AG04450 (cell line): ENCODE measurements at regions not wholly inside any gene's neighbourhood (a gene's known extent, or its start where the extent isn't known, plus 50 kb on each side); places are given as distances from the start of the nearest gene placed in this dataset.

ENCODE experiments used
- CTCF ChIA-PET: fragments of 300-600, 350-600 bp; formaldehyde crosslinking; extraction: SDS; loops from one replicate; lab custom pipeline; 2022; ENCODE audit warnings: antibody characterized with exemption, inconsistent platforms; lab: Charles Lee
- POLR2A ChIA-PET: fragments of 350-600 bp; formaldehyde crosslinking; extraction: SDS; loops from one replicate; lab custom pipeline; 2021; ENCODE audit warnings: antibody characterized with exemption, inconsistent platforms; lab: Yijun Ruan, JAX
- DNase-seq: peaks from one replicate; pipeline ENCODE4 v3.0.0-alpha.2; 2011; ENCODE audit warnings: low read depth, low spot score
- H3K27ac ChIP-seq: one replicate; pipeline ENCODE4 v1.5.1; 2012; ENCODE audit warnings: low read depth, low read length, control low read depth
- H3K27me3 ChIP-seq: one replicate; pipeline ENCODE4 v1.6.0; 2012; ENCODE audit warnings: low read length; ENCODE audit not compliant: control insufficient read depth, insufficient read depth
- H3K4me3 ChIP-seq: 2 replicates; pipeline ENCODE4 v1.5.1; 2011; ENCODE audit warnings: mild to moderate bottlenecking, low read depth, low read length, control low read depth
- H3K9me3 ChIP-seq: 2 replicates; pipeline ENCODE4 v1.5.1; 2012; ENCODE audit warnings: low read length; ENCODE audit not compliant: control insufficient read depth, insufficient read depth
- TF ChIP-seq, protein P1 (sequence below): IDR thresholded peaks from 2 replicates; pipeline ENCODE4 v1.5.1; 2011; ENCODE audit warnings: low read depth, low read length, control low read depth, inconsistent platforms

DNA sequence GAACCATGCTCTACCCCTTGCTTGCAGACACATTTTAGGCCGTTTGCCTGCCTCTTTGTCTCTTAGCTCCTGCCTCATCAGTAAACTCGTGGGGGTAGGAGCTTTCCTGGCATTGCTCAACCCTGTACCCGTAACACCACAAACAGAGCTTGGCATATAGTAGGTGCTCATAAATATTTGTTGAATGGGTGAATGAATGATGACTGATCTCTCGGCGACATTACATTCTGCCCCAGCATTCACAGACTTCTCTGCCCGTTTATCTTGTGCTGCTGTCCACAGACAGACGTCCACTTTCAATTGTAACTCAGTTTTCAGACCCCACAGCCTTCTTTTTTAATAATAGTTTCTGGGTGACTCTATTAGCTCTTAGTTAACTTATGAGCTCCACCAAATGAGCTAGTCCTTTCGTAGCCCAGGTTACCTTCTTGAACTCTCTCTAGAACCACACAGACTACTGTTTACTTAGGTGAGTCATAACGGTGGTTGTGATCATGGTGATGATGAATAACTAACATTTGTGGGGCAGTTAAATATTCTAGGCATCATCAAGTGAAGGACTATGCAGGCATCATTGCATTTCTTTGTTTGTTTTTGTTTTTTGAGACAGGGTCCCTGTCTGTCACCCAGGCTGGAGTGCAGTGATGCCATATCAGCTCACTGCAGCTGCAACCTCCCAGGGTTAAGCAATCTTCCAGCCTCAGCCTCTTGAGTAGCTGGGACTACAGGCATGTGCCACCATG lies 188.4 kb downstream of the ADAMTS15 start:
- Histone ChIP-seq H3K27ac (peak overlapping the region; percentile 11), H3K9me3 (no peaks in the 10 kb centered on the region), H3K27me3 (no peaks in the 10 kb centered on the region), H3K4me3 (no peak overlapping the region)
- no peak for DNase-seq
- TF ChIP-seq, protein P1, sequence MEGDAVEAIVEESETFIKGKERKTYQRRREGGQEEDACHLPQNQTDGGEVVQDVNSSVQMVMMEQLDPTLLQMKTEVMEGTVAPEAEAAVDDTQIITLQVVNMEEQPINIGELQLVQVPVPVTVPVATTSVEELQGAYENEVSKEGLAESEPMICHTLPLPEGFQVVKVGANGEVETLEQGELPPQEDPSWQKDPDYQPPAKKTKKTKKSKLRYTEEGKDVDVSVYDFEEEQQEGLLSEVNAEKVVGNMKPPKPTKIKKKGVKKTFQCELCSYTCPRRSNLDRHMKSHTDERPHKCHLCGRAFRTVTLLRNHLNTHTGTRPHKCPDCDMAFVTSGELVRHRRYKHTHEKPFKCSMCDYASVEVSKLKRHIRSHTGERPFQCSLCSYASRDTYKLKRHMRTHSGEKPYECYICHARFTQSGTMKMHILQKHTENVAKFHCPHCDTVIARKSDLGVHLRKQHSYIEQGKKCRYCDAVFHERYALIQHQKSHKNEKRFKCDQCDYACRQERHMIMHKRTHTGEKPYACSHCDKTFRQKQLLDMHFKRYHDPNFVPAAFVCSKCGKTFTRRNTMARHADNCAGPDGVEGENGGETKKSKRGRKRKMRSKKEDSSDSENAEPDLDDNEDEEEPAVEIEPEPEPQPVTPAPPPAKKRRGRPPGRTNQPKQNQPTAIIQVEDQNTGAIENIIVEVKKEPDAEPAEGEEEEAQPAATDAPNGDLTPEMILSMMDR = no peak
- ChIA-PET CTCF (interaction anchor here (0.7 to 1.5 kb wide), 4 partner anchors 10 to 225 kb away, joined by 3 to 8 read pairs (median 4); no protein-coding TSS in a partner anchor), POLR2A (interaction anchor here (0.8 to 1.0 kb wide), 2 partner anchors 115 to 145 kb away, joined by 3 read pairs; no protein-coding TSS in a partner anchor)

DNA sequence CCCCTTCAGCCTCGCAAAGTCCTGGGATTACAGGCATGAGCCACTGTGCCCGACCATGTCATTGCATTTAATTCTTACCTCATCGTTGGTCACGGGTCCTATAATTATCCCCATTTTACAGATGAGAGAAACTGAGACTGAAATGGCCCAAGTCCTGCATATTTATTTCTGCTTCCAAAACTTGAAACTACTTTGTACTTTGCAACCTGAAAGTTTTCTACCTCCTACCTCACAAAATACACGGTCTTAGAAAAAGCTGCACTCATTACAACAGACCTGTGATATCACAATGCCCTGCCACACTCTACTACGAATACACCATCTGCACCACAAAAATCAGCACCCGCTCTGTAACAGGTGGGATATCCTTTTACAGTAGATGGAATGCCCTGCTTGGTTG lies 189.1 kb downstream of the ADAMTS15 start:
- Histone ChIP-seq H3K27me3 (no peaks in the 10 kb centered on the region), H3K4me3 (no peak overlapping the region), H3K27ac (no peak overlapping the region), H3K9me3 (no peaks in the 10 kb centered on the region)
- DNase-seq = no peak
- TF ChIP-seq, protein P1 = no peak
- CTCF ChIA-PET = interaction anchor here (1.4 to 1.5 kb wide), 2 partner anchors 9 to 225 kb away, joined by 3 to 8 read pairs; no protein-coding TSS in a partner anchor
- POLR2A ChIA-PET = no interaction called here

DNA sequence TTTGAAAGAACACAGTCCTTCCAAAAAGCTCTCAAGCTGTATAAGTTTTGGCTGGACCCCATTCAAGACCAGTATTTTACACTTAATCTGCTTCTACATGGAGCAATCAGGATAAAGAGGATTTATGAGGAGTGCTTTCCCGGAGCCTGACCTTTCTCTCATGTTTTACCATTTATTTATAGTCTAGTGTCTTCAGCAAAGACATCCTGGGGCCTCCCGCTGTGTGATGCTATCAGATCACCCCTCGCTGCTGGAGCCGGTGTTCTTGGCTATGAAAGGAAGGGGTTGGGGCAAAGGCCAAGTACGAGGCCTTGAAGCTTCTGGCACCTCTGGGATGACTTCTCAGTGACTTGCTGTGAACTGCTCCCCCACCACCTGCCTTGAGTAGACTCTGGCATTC lies 189.6 kb downstream of the ADAMTS15 start:
- H3K9me3 ChIP-seq = no peaks in the 10 kb centered on the region
- CTCF ChIA-PET = no interaction called here
- H3K27me3 ChIP-seq = no peaks in the 10 kb centered on the region
- POLR2A ChIA-PET = no interaction called here
- H3K27ac ChIP-seq = no peak overlapping the region
- TF ChIP-seq, protein P1 = no peak
- H3K4me3 ChIP-seq = no peak overlapping the region
- DNase-seq = no peak

DNA sequence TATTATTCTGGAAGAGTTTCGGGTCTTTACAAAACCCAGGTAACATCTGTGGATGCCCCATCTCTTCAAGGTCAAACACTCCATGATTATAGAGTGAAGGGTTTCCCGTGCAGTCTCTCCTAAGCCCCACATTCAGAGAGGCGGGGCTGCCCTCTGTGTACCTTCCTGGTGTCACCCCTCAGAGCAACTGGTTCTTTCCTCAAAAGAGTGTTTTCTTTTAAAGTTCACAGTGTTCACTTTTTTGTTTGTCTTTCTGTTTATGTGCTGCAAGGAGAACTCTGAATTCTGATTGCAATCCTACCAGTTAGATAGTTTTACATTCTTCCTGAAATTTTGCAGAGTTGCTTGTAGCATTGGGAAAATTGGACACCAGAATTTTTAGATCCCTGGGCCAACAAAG lies 190.2 kb downstream of the ADAMTS15 start:
- Histone ChIP-seq H3K4me3 (no peak overlapping the region), H3K27ac (no peak overlapping the region), H3K9me3 (no peaks in the 10 kb centered on the region), H3K27me3 (no peaks in the 10 kb centered on the region)
- POLR2A ChIA-PET = no interaction called here
- CTCF ChIA-PET = no interaction called here
- TF ChIP-seq, protein P1 = no peak
- no peak for DNase-seq

DNA sequence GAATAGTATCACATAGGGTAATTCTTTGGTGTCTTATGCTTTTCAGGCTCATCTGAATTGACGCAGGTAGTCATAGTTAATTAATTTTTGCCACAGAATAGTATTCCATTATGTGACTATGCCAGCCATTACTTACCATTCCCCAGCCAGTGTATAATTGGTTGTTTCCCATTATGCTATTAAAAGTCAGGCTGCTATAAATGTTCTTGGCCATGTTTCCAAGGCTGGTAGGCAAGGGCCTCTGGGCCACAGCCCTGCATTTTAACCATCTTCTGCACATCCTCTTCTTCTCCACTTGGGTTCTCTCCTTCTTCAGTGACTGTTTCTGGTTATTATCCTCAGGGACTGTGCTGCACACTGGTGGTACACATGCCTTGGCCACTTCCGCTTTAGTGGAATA lies 190.9 kb downstream of the ADAMTS15 start:
- TF ChIP-seq, protein P1 = no peak
- no peak overlapping the region for H3K27ac ChIP-seq
- H3K4me3 ChIP-seq = no peak overlapping the region
- no peak for DNase-seq
- H3K27me3 ChIP-seq = no peaks in the 10 kb centered on the region
- ChIA-PET CTCF (no interaction called here), POLR2A (no interaction called here)
- no peaks in the 10 kb centered on the region for H3K9me3 ChIP-seq
